ENCODE measurements at regions not wholly inside any gene's neighbourhood (a gene's known extent, or its start where the extent isn't known, plus 50 kb on each side); places are given as distances from the start of the nearest gene placed in this dataset.
"Not testable (repeated sequence)": the region's sequence is repeated elsewhere in the genome, so short reads cannot be mapped to it uniquely, and the experiment has no call there.

- no peak for TF ChIP-seq CTCF (IDR thresholded peaks at IDR 0.05; ENCODE audit: insufficient read depth, low read depth, low read length, missing control alignments)
- no peak overlapping the region for H3K4me3 ChIP-seq (ENCODE audit: low read depth, low read length)
- no peak for DNase-seq (ENCODE audit: low read depth)
Observed at GRCh38 chr3:110929816-110930215, 141.8 kb upstream of the NECTIN3 start.

- no peak overlapping the region for H3K4me3 ChIP-seq (ENCODE audit: low read depth, low read length)
- no peak for TF ChIP-seq CTCF (IDR thresholded peaks at IDR 0.05; ENCODE audit: insufficient read depth, low read depth, low read length, missing control alignments)
- no peak for DNase-seq (ENCODE audit: low read depth)
Observed at GRCh38 chr3:110932567-110932966, 139.0 kb upstream of the NECTIN3 start.

- TF ChIP-seq CTCF (IDR thresholded peaks at IDR 0.05; ENCODE audit: insufficient read depth, low read depth, low read length, missing control alignments): no peak
- H3K4me3 ChIP-seq (ENCODE audit: low read depth, low read length): no peak overlapping the region
- DNase-seq (ENCODE audit: low read depth): no peak
Observed at GRCh38 chr3:110933821-110934426, 137.7 kb upstream of the NECTIN3 start.

- no peak for TF ChIP-seq CTCF (IDR thresholded peaks at IDR 0.05; ENCODE audit: insufficient read depth, low read depth, low read length, missing control alignments)
- DNase-seq (ENCODE audit: low read depth): no peak
Observed at GRCh38 chr3:110938629-110939028, 133.0 kb upstream of the NECTIN3 start.

GRCh38 chr3:110940055-110940454, 131.6 kb upstream of the NECTIN3 start:
- H3K4me3 ChIP-seq (ENCODE audit: low read depth, low read length): no peak overlapping the region
- no peak for DNase-seq (ENCODE audit: low read depth)
- no peak for TF ChIP-seq CTCF (IDR thresholded peaks at IDR 0.05; ENCODE audit: insufficient read depth, low read depth, low read length, missing control alignments)

More at GRCh38 chr3:110938629-110939028, 133.0 kb upstream of the NECTIN3 start:
- no peak overlapping the region for H3K4me3 ChIP-seq (ENCODE audit: low read depth, low read length)

- no peak overlapping the region for H3K4me3 ChIP-seq (ENCODE audit: low read depth, low read length)
- no peak for TF ChIP-seq CTCF (IDR thresholded peaks at IDR 0.05; ENCODE audit: insufficient read depth, low read depth, low read length, missing control alignments)
- DNase-seq (ENCODE audit: low read depth): no peak
Observed at GRCh38 chr3:110944782-110945181, 126.8 kb upstream of the NECTIN3 start.

- no peak for TF ChIP-seq CTCF (IDR thresholded peaks at IDR 0.05; ENCODE audit: insufficient read depth, low read depth, low read length, missing control alignments)
- no peak for DNase-seq (ENCODE audit: low read depth)
- no peak overlapping the region for H3K4me3 ChIP-seq (ENCODE audit: low read depth, low read length)
Observed at GRCh38 chr3:110946810-110947209, 124.8 kb upstream of the NECTIN3 start.

GRCh38 chr3:110949194-110949593, 122.4 kb upstream of the NECTIN3 start:
- H3K4me3 ChIP-seq (ENCODE audit: low read depth, low read length); DNase-seq (ENCODE audit: low read depth): not testable (repeated sequence)
